Stomach (tissue), 4 donors: ENCODE measurements at regions not wholly inside any gene's neighbourhood (a gene's known extent, or its start where the extent isn't known, plus 50 kb on each side); places are given as distances from the start of the nearest gene placed in this dataset.

Source experiments
- CTCF ChIP-seq, 7 experiments: fragments of 450-650 bp in 4 of 7; fragments of 200-600 bp in 3 of 7; sonication (generic) in 3 of 7; IDR thresholded peaks; one replicate each; pipeline ENCODE4 v1.5.1; 2016 to 2019; ENCODE audit warnings: antibody characterized with exemption in 7 of 7, control low read depth in 2 of 7, mild to moderate bottlenecking in 1 of 7
- POLR2A ChIP-seq, 4 donors: fragments of 450-650 bp; IDR thresholded peaks; one replicate each; pipeline ENCODE4 v1.6.1; 2016; ENCODE audit warnings: antibody characterized with exemption in 4 of 4, control low read depth in 2 of 4, mild to moderate bottlenecking in 1 of 4, moderate library complexity in 1 of 4
- POLR2AphosphoS5 ChIP-seq, 3 donors: sonication (generic); formaldehyde crosslinking; IDR thresholded peaks; one replicate each; pipeline ENCODE4 v1.6.1; 2016; ENCODE audit warnings: antibody characterized with exemption in 3 of 3

GRCh38 chr13:73850104-73850873 is 283.9 kb downstream of the KLF12 start:
- TF ChIP-seq CTCF (IDR thresholded peaks at IDR 0.05) (no peak), POLR2A (IDR thresholded peaks at IDR 0.05) (no peak), POLR2AphosphoS5 (IDR thresholded peaks at IDR 0.05) (no peak)
